HG03378 (cell line): ENCODE measurements at regions not wholly inside any gene's neighbourhood (a gene's known extent, or its start where the extent isn't known, plus 50 kb on each side); places are given as distances from the start of the nearest gene placed in this dataset.

Experiments
- ATAC-seq: cut with Tn5 transposase; IDR thresholded peaks from one replicate; pipeline ENCODE4 v1.9.1; 2021; ENCODE audit warnings: mild to moderate bottlenecking, moderate library complexity; ENCODE audit not compliant: unreplicated experiment

DNA sequence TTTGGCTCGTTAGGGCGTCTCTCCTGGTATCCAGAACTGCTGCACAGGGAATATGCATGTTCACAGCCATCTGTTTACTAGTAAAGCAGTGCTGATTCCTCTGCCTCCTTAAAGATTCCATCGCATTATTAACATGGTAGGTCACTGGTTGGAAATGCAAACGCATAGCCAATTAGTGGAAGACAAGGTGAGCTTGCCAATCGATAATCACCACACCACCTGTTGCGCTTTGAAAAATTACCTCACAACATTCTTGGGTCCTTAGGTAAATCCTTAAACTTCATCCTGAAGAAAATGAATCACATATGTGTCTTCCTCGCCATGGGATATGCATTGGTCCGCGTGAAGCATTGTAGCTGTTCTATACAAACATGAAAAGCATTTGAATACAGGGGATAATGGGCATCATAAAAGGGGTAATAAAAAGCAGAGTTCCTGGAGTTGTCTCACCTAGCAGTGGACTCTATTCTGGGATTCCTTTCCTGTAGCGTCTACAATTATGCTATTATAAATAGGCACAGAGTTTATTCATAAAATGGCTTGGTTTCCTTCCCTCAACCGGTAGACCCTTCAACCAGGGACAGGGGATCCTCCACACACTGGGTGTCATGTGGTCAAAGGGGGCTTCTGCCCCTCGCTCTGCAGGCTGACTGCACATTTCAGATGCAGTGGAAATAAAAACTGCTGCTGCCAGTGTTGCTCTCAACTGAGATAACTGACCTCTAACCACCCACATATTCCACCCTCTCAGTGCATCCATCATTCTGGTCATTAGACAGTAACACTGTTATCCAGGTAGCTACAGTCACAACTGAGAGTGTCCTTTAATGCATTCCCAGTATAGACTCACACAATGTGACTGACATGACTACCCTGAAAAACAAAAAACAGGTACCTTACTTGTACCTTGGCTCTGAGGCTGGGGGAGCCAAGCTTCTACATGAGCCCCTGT, 389.2 kb upstream of the NFE2L3 start:
- ATAC-seq = no peak

DNA sequence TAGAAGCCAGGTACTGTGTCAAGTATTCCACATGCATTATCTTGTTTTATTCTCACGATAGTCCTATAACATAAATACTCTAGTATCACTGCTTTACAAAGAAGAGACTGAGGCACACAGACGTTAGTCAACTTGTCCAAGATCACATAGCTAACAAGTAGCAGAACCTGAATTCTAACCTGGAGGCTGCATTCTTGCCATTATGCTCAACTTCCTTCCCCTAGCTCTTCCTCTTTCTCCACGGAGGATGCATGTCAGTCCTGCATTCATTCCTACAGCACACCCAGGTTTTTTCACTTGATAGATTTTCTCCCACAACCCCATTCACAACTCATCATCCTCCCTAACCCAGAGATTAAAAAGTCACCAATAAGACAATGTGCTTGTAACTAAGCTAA, 388.5 kb upstream of the NFE2L3 start:
- ATAC-seq = no peak

DNA sequence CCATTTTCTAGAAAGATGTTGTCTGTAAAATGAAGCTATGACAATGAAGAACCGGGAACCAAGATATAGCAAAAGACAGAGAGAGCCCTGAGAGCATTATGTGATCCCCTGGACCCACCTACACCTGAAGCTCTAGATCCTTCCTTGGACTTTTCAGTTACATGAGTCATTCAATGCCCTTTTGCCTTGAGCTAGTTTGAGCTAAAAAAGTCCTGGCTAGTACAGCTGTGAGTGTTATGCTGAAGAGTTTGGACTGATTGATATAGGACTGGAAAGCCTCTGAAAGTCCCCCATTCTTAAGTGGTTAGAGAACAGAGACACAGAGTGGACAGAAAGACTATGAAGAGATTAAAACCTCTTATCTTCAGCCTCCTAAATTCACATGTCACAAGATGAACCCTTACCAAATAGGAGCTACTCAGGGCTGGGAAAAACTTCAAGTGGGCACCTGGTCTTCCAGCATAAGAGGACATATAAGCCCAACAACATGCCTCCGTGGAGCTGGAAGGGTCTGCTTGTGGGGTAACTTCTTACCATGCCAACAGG, 386.8 kb upstream of the NFE2L3 start:
- ATAC-seq = no peak

DNA sequence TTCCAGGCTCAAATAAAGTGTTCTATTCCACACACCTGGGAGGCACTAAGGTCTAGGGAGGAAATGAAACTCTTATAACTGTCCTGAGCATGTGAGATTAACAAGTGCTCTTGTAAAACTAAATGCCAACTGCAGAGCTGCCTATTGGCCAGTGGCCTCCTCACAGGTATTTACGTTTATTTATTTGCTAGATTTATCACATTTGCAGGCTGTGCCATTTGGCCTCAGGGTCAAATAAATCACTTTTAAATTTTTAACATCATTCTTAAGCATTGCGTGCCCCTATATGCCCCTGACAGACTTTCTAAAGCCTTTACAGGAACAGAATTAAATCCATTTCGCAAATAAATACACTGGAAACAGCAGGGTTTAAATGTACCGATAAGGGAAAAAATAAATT, 381.8 kb upstream of the NFE2L3 start:
- ATAC-seq = no peak

DNA sequence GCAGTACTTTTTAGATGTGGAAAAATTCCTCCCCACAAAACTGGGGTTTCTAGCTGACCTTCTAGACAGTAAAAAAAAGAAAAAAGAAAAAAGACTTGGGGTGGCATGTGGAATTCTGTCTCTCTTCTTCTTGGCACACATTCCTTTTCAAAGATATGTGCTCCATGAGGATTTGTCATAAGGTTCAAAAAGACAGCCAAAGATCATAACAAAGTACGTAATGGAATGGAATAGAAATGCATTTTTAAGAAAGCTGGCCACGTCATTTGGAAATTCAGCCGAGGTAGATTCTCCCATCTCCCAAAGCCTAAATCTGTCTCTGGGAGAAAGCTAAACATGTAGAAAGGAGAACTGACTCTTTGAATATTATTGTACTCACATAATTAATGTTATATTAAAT, 381.3 kb upstream of the NFE2L3 start:
- no peak for ATAC-seq

GRCh38 chr7:25771491-25771890, 380.5 kb upstream of the NFE2L3 start:
- ATAC-seq = no peak

DNA sequence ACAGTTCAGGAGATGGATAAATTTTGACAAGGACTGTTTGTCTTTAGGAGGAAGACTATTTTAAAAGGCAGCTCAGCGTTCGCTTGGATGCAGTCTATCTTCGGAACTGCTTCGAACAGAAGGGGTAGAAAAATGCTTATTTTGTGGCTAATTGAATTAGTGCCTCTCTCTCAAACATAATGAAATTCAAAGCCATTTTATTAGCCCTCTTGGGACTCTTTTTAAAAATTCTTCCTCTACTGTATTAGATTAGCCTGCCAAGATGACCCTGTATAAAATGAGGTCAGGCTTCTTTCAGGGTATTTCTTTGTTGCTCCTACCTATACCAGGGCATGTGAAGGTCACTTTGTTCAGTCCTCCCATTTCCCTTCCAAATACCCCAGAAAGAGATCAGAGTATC, 379.2 kb upstream of the NFE2L3 start:
- no peak for ATAC-seq

DNA sequence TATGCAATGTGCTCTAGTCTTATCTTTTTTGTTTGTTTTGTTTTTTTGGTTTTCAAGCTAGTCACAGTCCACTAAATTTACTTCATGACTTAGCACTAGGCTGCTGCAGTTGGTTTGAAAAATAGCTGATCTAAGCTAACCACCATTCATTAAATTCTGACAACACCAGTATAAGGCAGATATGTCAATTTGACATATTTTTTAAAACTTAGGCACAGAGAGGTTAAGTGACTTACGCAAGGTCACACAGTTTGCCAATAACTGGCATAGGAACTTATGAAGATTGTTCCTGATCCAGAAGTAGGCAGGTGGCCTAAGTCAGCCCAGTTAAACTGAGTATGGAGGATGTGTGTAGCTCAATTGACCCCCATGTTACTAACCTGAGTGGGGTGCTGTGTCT, 377.3 kb upstream of the NFE2L3 start:
- no peak for ATAC-seq

DNA sequence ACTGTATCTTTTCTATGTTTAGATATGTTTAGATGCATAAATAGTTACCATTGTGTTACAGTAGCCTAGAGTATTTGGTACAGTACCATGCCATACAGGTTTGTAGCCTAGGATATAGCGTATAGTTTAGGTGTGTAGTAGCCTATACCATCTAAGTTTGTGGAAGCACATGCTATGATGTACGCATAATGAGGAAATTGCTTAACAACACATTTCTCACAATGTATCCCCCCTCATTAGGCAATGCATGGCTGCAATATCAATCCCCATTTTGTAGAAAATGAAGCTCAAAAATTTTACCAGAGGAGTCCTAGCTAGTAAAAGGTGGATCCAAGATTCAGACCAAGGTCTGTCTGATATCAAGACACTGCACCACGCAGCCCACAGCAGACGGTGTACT, 376.4 kb upstream of the NFE2L3 start:
- ATAC-seq = no peak

- ATAC-seq = no peak
These were observed 375.8 kb upstream of the NFE2L3 start for GRCh38 chr7:25775999-25776743.

- ATAC-seq = no peak
These were observed 375.3 kb upstream of the NFE2L3 start for GRCh38 chr7:25776744-25777123.

DNA sequence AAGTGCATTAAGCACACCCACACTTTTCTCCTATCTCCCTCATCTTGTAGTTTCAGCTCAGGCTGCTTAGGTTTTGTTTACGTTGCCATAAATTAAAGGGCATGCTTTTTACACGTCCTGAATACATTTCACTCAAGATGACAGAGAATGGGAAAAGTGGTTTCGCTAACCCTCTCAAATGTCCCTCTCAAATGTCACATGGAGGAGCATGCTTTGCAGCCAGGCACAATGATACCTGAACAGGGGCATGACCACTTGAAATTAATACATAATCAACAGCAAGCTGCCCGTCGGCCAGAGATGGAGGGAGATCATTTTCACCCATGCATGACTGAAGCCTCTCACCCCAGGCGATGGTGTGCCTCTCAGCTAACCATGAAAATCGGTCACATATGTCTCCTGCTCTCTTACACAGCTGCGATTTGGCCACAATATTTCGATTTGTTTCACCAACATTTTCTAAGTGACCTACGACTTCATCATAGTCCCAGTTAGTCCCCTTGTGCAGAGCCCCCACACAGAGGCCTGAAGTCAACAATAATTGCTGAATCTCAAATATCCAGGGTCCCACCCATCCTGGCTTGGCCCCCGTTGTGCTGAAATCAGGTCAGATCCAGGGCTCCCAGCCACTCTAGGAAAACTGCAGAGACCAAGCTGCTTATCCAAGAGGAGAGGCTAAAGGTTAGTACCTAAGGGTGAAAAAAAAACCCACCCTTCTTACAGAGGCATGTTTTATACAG, 373.9 kb upstream of the NFE2L3 start:
- ATAC-seq = no peak

- no peak for ATAC-seq
These were observed 372.9 kb upstream of the NFE2L3 start for GRCh38 chr7:25779002-25779546.

- ATAC-seq = no peak
These were observed 371.1 kb upstream of the NFE2L3 start for GRCh38 chr7:25780904-25781303.

DNA sequence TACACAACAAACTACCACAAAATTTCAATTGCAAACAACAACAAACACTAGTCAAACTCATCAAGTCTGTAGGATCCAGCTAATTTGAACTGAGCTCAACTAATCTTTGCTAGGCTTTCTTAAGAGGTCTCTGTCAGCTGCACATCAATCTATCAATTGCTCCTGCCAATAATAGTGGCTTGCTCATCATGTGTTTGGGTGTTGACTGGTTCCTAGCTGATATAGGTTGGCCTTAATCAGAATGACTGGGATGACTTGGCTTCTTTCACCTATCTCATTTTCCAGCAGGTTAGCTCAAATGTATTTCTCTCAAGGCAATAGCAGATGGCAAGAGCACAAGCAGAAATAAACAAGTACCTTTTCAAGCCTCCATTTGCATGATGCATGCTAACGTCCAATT, 370.3 kb upstream of the NFE2L3 start:
- no peak for ATAC-seq

DNA sequence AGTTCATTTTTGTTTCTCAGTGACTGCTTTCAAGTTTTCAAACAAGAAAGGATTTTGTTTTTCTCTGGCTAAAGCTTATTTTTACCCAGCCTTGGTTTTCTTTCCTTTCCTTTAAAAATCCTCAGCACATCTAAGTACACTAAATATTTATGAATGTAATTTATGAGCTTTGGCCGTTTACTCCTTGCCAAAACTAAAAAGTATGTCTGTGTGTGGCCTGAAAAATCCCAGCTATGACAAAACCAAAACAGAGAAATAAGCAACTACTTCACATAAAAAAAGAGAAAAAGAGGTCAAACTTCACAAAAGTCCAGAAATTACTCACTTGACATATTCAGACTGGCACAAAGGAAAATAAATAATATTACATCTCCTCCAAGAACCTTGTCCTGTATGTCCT, 365.1 kb upstream of the NFE2L3 start:
- no peak for ATAC-seq

GRCh38 chr7:25787336-25787735, 364.7 kb upstream of the NFE2L3 start:
- no peak for ATAC-seq

- no peak for ATAC-seq
These were observed 363.6 kb upstream of the NFE2L3 start for GRCh38 chr7:25788371-25788770.

DNA sequence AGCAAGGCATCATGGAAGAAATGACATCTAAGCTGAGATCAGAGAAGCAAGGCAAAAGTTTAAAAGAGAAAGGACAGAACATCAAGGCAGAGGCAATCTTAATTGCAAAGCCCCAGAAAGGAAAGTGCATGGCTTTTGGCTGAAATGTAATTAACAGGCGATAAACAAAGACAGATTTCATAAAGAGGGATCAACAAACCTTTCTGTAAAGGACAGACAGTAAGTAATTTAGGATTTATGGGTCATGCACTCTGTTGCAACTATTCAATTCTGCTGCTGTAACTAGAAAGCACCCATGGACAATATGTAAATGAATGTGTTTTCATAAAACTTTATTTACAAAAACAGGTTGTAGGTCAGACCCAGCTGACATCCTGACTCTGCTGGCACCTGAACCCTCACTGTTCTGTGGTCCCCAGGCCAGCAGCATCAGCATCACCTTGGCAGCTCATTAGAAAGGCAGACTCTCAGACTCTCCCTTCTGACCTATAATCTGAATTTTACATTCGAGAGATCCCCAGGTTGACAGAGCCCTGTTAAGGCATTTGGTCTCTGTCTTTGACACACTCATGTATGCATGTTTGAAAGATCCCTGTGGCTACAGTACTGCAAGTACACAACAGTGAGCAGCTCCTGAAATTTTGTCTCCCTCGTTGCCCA, 362.9 kb upstream of the NFE2L3 start:
- no peak for ATAC-seq
